ENCODE measurements at regions not wholly inside any gene's neighbourhood (a gene's known extent, or its start where the extent isn't known, plus 50 kb on each side); places are given as distances from the start of the nearest gene placed in this dataset.

DNA sequence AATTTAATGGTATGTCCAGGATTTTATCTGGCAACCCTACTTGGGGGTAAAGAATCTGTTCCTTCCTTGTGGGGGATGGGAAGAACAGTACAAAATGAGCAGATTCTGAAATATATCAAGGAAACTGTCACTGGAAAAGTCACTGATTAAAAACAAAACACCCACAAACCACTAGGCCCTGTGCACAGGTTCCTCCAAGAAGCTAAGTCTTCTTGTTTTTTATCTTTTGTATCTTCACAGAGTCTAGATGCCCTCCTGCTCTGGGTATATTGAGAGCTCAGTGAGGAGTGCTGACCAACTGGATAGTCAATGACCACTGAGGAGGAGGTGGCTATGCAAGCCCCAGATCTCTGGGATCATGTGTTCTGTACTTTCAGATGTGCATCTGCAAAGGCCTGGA is 86.8 kb upstream of the ANKRD1 start:
- Histone ChIP-seq H3K9me3 (ENCODE audit: control insufficient read depth, insufficient read depth, low read length) (no peaks in the 10 kb centered on the region), H3K27ac (ENCODE audit: low read depth, low read length) (no peak overlapping the region), H3K4me3 (ENCODE audit: low read depth, low read length) (no peak overlapping the region), H3K27me3 (ENCODE audit: control insufficient read depth, insufficient read depth, low read length) (peaks cover 2% of the 10 kb centered on the region)
- DNase-seq (ENCODE audit: low read depth, low spot score) = no peak
- TF ChIP-seq, protein P1, sequence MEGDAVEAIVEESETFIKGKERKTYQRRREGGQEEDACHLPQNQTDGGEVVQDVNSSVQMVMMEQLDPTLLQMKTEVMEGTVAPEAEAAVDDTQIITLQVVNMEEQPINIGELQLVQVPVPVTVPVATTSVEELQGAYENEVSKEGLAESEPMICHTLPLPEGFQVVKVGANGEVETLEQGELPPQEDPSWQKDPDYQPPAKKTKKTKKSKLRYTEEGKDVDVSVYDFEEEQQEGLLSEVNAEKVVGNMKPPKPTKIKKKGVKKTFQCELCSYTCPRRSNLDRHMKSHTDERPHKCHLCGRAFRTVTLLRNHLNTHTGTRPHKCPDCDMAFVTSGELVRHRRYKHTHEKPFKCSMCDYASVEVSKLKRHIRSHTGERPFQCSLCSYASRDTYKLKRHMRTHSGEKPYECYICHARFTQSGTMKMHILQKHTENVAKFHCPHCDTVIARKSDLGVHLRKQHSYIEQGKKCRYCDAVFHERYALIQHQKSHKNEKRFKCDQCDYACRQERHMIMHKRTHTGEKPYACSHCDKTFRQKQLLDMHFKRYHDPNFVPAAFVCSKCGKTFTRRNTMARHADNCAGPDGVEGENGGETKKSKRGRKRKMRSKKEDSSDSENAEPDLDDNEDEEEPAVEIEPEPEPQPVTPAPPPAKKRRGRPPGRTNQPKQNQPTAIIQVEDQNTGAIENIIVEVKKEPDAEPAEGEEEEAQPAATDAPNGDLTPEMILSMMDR (IDR thresholded peaks at IDR 0.05; ENCODE audit: low read depth, low read length) = no peak
- POLR2A ChIA-PET = no interaction called here
- CTCF ChIA-PET = interaction anchor here (0.5 to 9.2 kb wide), 11 partner anchors 10 to 259 kb away, joined by 3 to 169 read pairs (median 13); no protein-coding TSS in a partner anchor

DNA sequence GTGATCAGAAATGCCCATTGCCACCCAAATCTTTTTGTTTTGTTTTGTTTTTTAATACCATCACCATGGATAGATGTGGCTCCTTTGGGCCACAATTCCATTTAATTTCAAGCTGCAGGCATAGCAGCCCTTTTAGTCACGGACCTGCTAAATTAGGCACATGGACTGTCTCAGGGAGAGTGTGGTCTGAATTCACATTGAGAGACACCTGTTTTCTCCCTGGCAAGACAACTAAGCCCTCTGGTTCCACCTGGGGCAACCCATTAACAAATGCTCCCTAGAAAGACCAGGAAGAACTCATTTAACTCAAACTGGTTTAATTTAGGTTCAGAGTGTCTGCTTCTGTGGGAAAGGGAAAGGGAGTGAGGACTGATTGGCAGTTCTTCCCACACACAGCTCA is 88.2 kb upstream of the ANKRD1 start:
- POLR2A ChIA-PET = no interaction called here
- no peak for DNase-seq (ENCODE audit: low read depth, low spot score)

DNA sequence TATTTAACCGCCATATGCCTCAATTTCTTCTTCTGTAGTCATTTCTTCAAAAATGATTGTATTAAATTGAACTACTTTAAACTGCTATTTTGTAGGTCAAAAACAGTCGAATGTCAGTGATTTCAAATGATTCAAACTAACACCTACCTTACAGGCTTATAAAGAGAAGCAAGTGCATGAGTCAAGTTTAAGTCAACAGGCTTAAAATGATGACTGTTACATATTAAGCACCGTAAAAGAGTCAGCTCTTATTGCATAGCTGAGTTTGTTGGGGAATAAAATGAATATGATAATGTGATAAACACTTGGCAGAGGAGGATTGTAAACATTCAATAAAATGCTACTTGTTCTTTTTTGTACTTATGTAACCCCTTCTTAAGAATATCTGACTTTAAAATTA is 90.1 kb upstream of the ANKRD1 start:
- peaks cover 2% of the 10 kb centered on the region for H3K27me3 ChIP-seq (ENCODE audit: control insufficient read depth, insufficient read depth, low read length)
- no peaks in the 10 kb centered on the region for H3K9me3 ChIP-seq (ENCODE audit: control insufficient read depth, insufficient read depth, low read length)
- H3K4me3 ChIP-seq (ENCODE audit: low read depth, low read length) = no peak overlapping the region
- no peak overlapping the region for H3K27ac ChIP-seq (ENCODE audit: low read depth, low read length)
- ChIA-PET CTCF (interaction anchor here (9.2 kb wide), 1 partner anchor 239 kb away, joined by 169 read pairs; no protein-coding TSS in a partner anchor), POLR2A (no interaction called here)
- TF ChIP-seq, protein P1 (IDR thresholded peaks at IDR 0.05; ENCODE audit: low read depth, low read length) = no peak
- no peak for DNase-seq (ENCODE audit: low read depth, low spot score)

More for the DNA sequence above, 88.2 kb upstream of the ANKRD1 start:
- CTCF ChIA-PET = interaction anchor here (0.7 to 9.2 kb wide), 2 partner anchors 42 to 241 kb away, joined by 3 to 169 read pairs; no protein-coding TSS in a partner anchor
- no peaks in the 10 kb centered on the region for H3K9me3 ChIP-seq (ENCODE audit: control insufficient read depth, insufficient read depth, low read length)
- H3K27me3 ChIP-seq (ENCODE audit: control insufficient read depth, insufficient read depth, low read length) = peaks cover 2% of the 10 kb centered on the region
- TF ChIP-seq, protein P1 (IDR thresholded peaks at IDR 0.05; ENCODE audit: low read depth, low read length) = no peak
- no peak overlapping the region for H3K27ac ChIP-seq (ENCODE audit: low read depth, low read length)
- no peak overlapping the region for H3K4me3 ChIP-seq (ENCODE audit: low read depth, low read length)

DNA sequence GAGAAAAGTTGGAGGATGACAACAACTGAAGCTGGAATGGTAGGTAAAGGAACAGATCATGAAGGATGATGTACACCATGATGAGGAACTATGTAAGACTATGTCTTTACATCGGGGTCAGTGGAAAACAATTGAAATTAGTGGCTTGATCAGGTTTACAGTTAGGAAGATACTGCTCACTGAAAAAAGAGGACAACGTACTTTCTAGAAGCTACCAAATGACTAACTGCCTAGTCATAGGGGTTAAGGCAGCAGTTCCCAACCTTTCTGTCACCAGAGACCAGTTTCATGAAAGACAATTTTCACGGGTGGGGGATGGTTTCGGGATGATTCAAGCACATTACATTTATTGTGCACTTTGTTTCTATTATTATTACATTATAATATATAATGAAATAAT is 91.6 kb upstream of the ANKRD1 start:
- H3K27me3 ChIP-seq (ENCODE audit: control insufficient read depth, insufficient read depth, low read length) = peaks cover 2% of the 10 kb centered on the region
- POLR2A ChIA-PET = no interaction called here
- TF ChIP-seq, protein P1 (IDR thresholded peaks at IDR 0.05; ENCODE audit: low read depth, low read length) = no peak
- no peak overlapping the region for H3K4me3 ChIP-seq (ENCODE audit: low read depth, low read length)
- no peaks in the 10 kb centered on the region for H3K9me3 ChIP-seq (ENCODE audit: control insufficient read depth, insufficient read depth, low read length)
- DNase-seq (ENCODE audit: low read depth, low spot score) = no peak
- CTCF ChIA-PET = interaction anchor here (0.6 kb wide), 1 partner anchor 147 kb away, joined by 3 read pairs; no protein-coding TSS in a partner anchor
- H3K27ac ChIP-seq (ENCODE audit: low read depth, low read length) = no peak overlapping the region

DNA sequence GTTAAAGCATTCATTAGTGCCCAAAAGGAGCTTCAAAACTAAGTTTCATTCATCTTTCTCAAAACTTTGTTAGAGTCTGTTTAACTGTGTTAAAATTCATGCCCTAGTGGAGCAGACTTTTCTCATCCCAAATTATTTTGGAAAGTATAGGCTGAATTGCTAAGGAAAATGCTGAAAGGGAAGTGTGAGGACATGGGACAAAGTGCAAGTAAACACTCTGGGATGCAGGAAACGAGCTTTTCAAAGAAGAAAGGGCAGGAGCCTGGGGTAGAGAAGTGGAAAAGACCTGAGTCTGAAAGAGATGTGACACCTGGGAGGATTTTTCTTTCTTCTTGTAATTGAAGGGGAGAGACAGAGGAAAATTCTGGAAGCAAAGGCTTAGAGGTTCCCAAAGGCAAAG is 93.1 kb upstream of the ANKRD1 start:
- CTCF ChIA-PET = no interaction called here
- POLR2A ChIA-PET = no interaction called here
- H3K27me3 ChIP-seq (ENCODE audit: control insufficient read depth, insufficient read depth, low read length) = peaks cover 2% of the 10 kb centered on the region
- no peaks in the 10 kb centered on the region for H3K9me3 ChIP-seq (ENCODE audit: control insufficient read depth, insufficient read depth, low read length)
- DNase-seq (ENCODE audit: low read depth, low spot score) = no peak
- TF ChIP-seq, protein P1 (IDR thresholded peaks at IDR 0.05; ENCODE audit: low read depth, low read length) = no peak
- H3K4me3 ChIP-seq (ENCODE audit: low read depth, low read length) = no peak overlapping the region
- no peak overlapping the region for H3K27ac ChIP-seq (ENCODE audit: low read depth, low read length)
